ENCODE measurements at regions not wholly inside any gene's neighbourhood (a gene's known extent, or its start where the extent isn't known, plus 50 kb on each side); places are given as distances from the start of the nearest gene placed in this dataset.

GRCh38 chr7:94760446-94761100, 104.6 kb upstream of the SGCE start:
- H3K36me3 Mint-ChIP-seq (ENCODE audit: insufficient read depth, unreplicated experiment): no peaks in the 10 kb centered on the region
- intact Hi-C loops (cut with micrococcal nuclease): no loop called here
- H3K27me3 Mint-ChIP-seq (ENCODE audit: insufficient read depth, unreplicated experiment): no peaks in the 10 kb centered on the region
- no peak for TF ChIP-seq CTCF (IDR thresholded peaks at IDR 0.05; ENCODE audit: unreplicated experiment)
- DNase-seq (ENCODE audit: unreplicated experiment): no peak
- ChIA-PET POLR2A (no interaction called here), CTCF (interaction anchor here (0.6 kb wide), 1 partner anchor 307 kb away, joined by 3 read pairs; no protein-coding TSS in a partner anchor)
- no TSS peak for BruUV-seq (replicated peaks)
- H3K9me3 Mint-ChIP-seq (ENCODE audit: unreplicated experiment): peaks cover 10% of the 10 kb centered on the region
- no peak overlapping the region for H3K4me3 Mint-ChIP-seq (ENCODE audit: unreplicated experiment)
- H3K4me1 Mint-ChIP-seq (ENCODE audit: insufficient read depth, unreplicated experiment): no peaks in the 10 kb centered on the region
- no peak overlapping the region for H3K27ac Mint-ChIP-seq (ENCODE audit: low read depth, unreplicated experiment)

- Mint-ChIP-seq H3K27me3 (ENCODE audit: insufficient read depth, unreplicated experiment) (no peaks in the 10 kb centered on the region), H3K4me3 (ENCODE audit: unreplicated experiment) (no peak overlapping the region), H3K27ac (ENCODE audit: low read depth, unreplicated experiment) (no peak overlapping the region), H3K36me3 (ENCODE audit: insufficient read depth, unreplicated experiment) (no peaks in the 10 kb centered on the region), H3K9me3 (ENCODE audit: unreplicated experiment) (peaks cover 1% of the 10 kb centered on the region), H3K4me1 (ENCODE audit: insufficient read depth, unreplicated experiment) (no peaks in the 10 kb centered on the region)
- ChIA-PET CTCF (no interaction called here), POLR2A (interaction anchor here (0.9 kb wide), 1 partner anchor 9 kb away, joined by 3 read pairs; no protein-coding TSS in a partner anchor)
- no TSS peak for BruUV-seq (replicated peaks)
- intact Hi-C loops (cut with micrococcal nuclease): no loop called here
- TF ChIP-seq CTCF (IDR thresholded peaks at IDR 0.05; ENCODE audit: unreplicated experiment): no peak
- no peak for DNase-seq (ENCODE audit: unreplicated experiment)
Measured at GRCh38 chr7:94761451-94761850, 105.5 kb upstream of the SGCE start.

GRCh38 chr7:94763268-94763667, 107.3 kb upstream of the SGCE start:
- no peak overlapping the region for H3K4me3 Mint-ChIP-seq (ENCODE audit: unreplicated experiment)
- ChIA-PET CTCF (interaction anchor here (0.6 to 0.7 kb wide), 2 partner anchors 101 to 118 kb away, joined by 4 to 5 read pairs; no protein-coding TSS in a partner anchor), POLR2A (no interaction called here)
- DNase-seq (ENCODE audit: unreplicated experiment): no peak
- no peaks in the 10 kb centered on the region for H3K9me3 Mint-ChIP-seq (ENCODE audit: unreplicated experiment)
- intact Hi-C loops (cut with micrococcal nuclease): no loop called here
- no peaks in the 10 kb centered on the region for H3K4me1 Mint-ChIP-seq (ENCODE audit: insufficient read depth, unreplicated experiment)
- TF ChIP-seq CTCF (IDR thresholded peaks at IDR 0.05; ENCODE audit: unreplicated experiment): no peak
- no peaks in the 10 kb centered on the region for H3K36me3 Mint-ChIP-seq (ENCODE audit: insufficient read depth, unreplicated experiment)
- H3K27me3 Mint-ChIP-seq (ENCODE audit: insufficient read depth, unreplicated experiment): no peaks in the 10 kb centered on the region
- H3K27ac Mint-ChIP-seq (ENCODE audit: low read depth, unreplicated experiment): no peak overlapping the region
- no TSS peak for BruUV-seq (replicated peaks)

GRCh38 chr7:94769724-94770123, 113.8 kb upstream of the SGCE start:
- Mint-ChIP-seq H3K36me3 (ENCODE audit: insufficient read depth, unreplicated experiment) (no peaks in the 10 kb centered on the region), H3K9me3 (ENCODE audit: unreplicated experiment) (peaks cover 7% of the 10 kb centered on the region), H3K4me1 (ENCODE audit: insufficient read depth, unreplicated experiment) (no peaks in the 10 kb centered on the region), H3K4me3 (ENCODE audit: unreplicated experiment) (no peak overlapping the region), H3K27ac (ENCODE audit: low read depth, unreplicated experiment) (no peak overlapping the region), H3K27me3 (ENCODE audit: insufficient read depth, unreplicated experiment) (no peaks in the 10 kb centered on the region)
- no peak for TF ChIP-seq CTCF (IDR thresholded peaks at IDR 0.05; ENCODE audit: unreplicated experiment)
- intact Hi-C loops (cut with micrococcal nuclease): no loop called here
- POLR2A ChIA-PET: interaction anchor here (1.0 kb wide), 1 partner anchor 8 kb away, joined by 3 read pairs; no protein-coding TSS in a partner anchor
- BruUV-seq (replicated peaks): no TSS peak
- CTCF ChIA-PET: interaction anchor here (0.6 kb wide), 1 partner anchor 355 kb away, joined by 4 read pairs; no protein-coding TSS in a partner anchor
- DNase-seq (ENCODE audit: unreplicated experiment): no peak

All from MCF 10A (cell line).